ENCODE measurements at regions not wholly inside any gene's neighbourhood (a gene's known extent, or its start where the extent isn't known, plus 50 kb on each side); places are given as distances from the start of the nearest gene placed in this dataset.

DNA sequence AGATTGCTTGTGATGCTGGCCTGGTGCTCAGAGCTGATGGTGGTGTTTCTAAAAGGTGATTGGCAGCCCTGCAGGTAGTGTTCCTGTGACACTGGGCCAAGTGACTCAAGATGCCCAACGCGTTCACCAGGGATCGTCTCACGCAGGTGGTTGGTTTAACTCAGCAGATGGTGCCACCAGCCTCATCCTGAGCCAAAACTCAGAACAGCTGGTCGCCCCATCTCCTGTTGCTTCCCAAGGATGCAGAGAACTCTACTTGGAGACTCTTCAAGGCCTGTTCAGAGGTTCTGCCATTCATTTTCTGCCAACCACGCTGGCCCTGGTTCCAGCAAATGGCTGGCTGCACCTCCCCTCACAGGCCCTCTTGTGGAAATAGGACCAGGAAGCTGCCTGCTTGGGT lies 394.4 kb downstream of the CDH26 start:
- Histone ChIP-seq H3K4me3 (ENCODE audit: low read length) (no peak overlapping the region), H3K9me3 (ENCODE audit: control insufficient read depth, low read length) (no peaks in the 10 kb centered on the region), H3K27me3 (ENCODE audit: control insufficient read depth, insufficient read depth) (no peaks in the 10 kb centered on the region), H3K27ac (ENCODE audit: low read length) (no peak overlapping the region), H3K4me1 (ENCODE audit: control insufficient read depth, insufficient read depth, low read length) (no peaks in the 10 kb centered on the region)
- 87% methylated on average over 6 of the region's 6 CpGs for WGBS
- DNase-seq (no peak), ATAC-seq (no peak)
- intact Hi-C loops (cut with DNase I) = no loop called here

DNA sequence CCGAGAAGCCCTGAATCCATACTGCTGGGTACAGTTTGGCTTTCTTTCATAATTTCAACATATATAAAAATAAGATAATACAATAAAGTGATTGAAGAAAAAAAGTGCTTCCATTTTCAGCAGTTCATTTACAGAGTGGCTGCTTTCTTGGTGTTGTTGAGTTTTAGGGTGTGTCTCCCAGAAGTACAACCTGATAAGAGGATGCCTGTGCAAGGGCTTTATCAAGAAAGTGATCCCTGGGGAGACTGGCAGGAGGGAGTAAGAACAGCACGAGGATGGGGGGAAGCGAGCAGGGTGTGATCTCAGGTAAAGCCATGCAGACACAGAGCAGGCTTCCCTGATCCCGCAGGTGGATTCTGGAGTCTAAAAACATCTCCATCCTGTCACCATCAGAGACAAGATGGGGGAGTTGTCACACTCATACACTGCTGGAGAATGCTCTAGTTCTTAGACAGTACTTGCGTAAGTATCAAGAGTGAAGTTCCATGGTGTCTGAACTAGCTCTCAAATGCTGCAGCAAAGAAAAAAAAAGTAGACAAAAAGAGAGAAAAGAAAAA lies 395.9 kb downstream of the CDH26 start:
- intact Hi-C loops (cut with DNase I) = no loop called here
- no peaks in the 10 kb centered on the region for H3K9me3 ChIP-seq (ENCODE audit: control insufficient read depth, low read length)
- no peaks in the 10 kb centered on the region for H3K4me1 ChIP-seq (ENCODE audit: control insufficient read depth, insufficient read depth, low read length)
- DNase-seq (no peak), ATAC-seq (no peak)
- 73% methylated on average over 5 of the region's 5 CpGs for WGBS
- no peak overlapping the region for H3K27ac ChIP-seq (ENCODE audit: low read length)
- H3K27me3 ChIP-seq (ENCODE audit: control insufficient read depth, insufficient read depth) = no peaks in the 10 kb centered on the region
- no peak overlapping the region for H3K4me3 ChIP-seq (ENCODE audit: low read length)

DNA sequence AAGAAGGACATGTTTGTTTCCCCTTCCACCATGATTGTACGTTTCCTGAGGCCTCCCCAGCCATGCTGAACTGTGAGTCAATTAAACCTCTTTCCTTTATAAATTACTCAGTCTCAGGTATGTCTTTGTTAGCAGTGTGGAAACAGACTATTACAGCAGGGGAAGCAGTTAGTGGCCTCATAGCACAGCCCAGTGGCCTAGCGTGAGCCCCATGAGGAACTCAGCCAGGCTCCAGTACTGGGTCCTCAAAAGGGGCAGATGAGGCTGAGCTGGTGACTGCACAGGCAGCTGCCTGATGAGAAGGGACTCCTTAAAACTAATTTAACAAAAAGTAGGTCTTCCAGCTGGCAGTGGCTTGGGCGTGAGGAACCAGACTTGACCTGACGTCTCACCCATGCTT lies 399.9 kb downstream of the CDH26 start:
- intact Hi-C loops (cut with DNase I) = no loop called here
- no peak for ATAC-seq
- Histone ChIP-seq H3K27ac (ENCODE audit: low read length) (no peak overlapping the region), H3K4me1 (ENCODE audit: control insufficient read depth, insufficient read depth, low read length) (no peaks in the 10 kb centered on the region), H3K27me3 (ENCODE audit: control insufficient read depth, insufficient read depth) (no peaks in the 10 kb centered on the region), H3K4me3 (ENCODE audit: low read length) (no peak overlapping the region), H3K9me3 (ENCODE audit: control insufficient read depth, low read length) (no peaks in the 10 kb centered on the region)
- 77% methylated on average over 4 of the region's 4 CpGs for WGBS
- no peak for DNase-seq

DNA sequence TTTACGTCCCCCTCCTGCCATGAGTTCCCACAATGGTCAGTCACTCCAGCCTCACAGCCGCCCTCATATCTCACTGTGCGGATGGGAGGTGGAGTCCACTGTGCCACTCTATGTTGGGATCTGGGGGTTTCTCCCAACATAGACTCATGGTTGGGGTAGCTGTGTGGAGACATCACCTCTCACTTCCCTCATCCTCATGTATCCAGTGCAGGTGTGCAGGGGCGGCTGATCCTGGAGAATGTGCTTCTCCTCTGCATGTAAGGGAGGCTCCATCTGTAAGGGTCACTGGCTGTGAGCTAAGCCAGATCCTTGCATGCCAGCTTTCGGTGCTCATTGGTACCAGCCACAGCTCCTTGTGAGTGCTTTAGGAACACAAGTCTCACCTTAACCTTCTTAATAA lies 400.8 kb downstream of the CDH26 start:
- WGBS = 90% methylated on average over 5 of the region's 5 CpGs
- Histone ChIP-seq H3K4me3 (ENCODE audit: low read length) (no peak overlapping the region), H3K4me1 (ENCODE audit: control insufficient read depth, insufficient read depth, low read length) (no peaks in the 10 kb centered on the region), H3K27ac (ENCODE audit: low read length) (no peak overlapping the region), H3K9me3 (ENCODE audit: control insufficient read depth, low read length) (no peaks in the 10 kb centered on the region), H3K27me3 (ENCODE audit: control insufficient read depth, insufficient read depth) (no peaks in the 10 kb centered on the region)
- DNase-seq (no peak), ATAC-seq (no peak)
- intact Hi-C loops (cut with DNase I) = no loop called here

DNA sequence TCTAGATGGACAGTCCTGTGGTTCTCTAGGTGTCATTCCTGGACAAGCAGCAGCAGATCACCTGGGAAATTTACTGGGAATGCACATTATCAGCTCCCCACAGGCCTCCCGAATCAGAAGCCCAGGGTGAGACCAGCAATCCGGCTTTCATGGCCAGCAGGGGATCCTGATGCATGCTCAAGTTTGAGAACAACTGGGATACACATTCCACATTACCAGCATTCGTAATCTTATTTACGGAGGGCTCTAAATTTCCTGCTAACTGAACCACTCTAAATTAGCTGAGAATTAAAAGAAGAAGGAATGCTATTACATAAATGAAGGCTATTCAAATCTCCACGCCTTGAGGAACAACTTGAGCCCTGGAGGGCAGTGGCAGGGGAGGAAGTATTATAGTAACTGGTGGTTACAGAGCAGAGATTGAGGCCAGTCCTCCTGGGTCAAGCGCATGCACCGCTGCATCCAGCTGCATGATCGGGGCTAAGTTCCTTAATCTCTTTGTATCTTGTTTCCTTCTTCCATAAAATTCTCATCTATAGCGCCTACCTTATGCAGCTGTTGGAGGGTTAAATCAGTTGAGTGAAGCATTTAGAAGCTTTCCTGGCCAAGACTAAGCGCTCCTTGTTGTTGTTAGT lies 403.7 kb downstream of the CDH26 start:
- WGBS = 64% methylated on average over 10 of the region's 10 CpGs
- Histone ChIP-seq H3K27ac (ENCODE audit: low read length) (no peak overlapping the region), H3K9me3 (ENCODE audit: control insufficient read depth, low read length) (no peaks in the 10 kb centered on the region), H3K4me3 (ENCODE audit: low read length) (no peak overlapping the region), H3K4me1 (ENCODE audit: control insufficient read depth, insufficient read depth, low read length) (no peaks in the 10 kb centered on the region), H3K27me3 (ENCODE audit: control insufficient read depth, insufficient read depth) (no peaks in the 10 kb centered on the region)
- ATAC-seq (no peak), DNase-seq (no peak)
- intact Hi-C loops (cut with DNase I) = no loop called here

DNA sequence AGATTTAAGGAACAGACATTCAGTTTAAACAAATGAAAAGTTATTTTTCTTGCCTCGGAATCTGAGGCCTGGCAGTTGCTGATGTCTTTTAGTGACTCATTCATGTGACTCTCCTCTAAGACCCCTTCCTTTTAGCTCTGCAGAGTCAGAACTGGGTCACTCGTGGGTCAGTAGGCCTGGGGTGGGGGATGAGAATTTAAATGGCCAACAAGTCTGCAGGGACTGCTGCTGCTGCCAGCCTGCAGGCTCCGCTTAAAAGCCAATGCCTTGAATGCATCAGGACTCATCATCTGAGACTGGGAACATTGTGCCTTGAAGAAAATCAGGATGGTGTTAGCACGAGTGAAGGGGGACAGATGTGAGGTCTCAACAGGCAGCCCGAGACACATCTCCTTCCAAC lies 404.3 kb downstream of the CDH26 start:
- Histone ChIP-seq H3K27ac (ENCODE audit: low read length) (no peak overlapping the region), H3K4me1 (ENCODE audit: control insufficient read depth, insufficient read depth, low read length) (no peaks in the 10 kb centered on the region), H3K27me3 (ENCODE audit: control insufficient read depth, insufficient read depth) (no peaks in the 10 kb centered on the region), H3K9me3 (ENCODE audit: control insufficient read depth, low read length) (no peaks in the 10 kb centered on the region), H3K4me3 (ENCODE audit: low read length) (no peak overlapping the region)
- ATAC-seq = no peak
- no peak for DNase-seq
- intact Hi-C loops (cut with DNase I) = no loop called here
- WGBS = 41% methylated on average over 5 of the region's 5 CpGs

DNA sequence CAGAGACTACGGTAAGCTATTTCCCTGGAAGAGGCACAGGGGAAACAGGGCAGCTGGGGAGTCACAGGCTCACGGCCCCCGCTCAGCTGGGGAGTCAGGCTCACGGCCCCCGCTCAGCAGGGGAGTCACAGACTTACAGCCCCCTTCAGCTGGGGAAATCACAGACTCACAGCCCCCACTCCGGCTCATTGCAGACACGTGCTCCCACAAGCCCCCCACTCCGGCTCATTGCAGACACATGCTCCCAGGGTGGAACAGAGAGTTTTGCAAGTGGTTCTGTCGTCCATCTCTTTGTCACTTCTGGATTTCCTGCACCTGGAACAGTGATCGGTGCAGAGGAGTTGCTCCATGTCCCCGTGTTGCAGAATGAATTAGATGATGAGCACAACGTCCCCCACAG lies 405.5 kb downstream of the CDH26 start:
- H3K4me3 ChIP-seq (ENCODE audit: low read length) = no peak overlapping the region
- ATAC-seq (no peak), DNase-seq (no peak)
- intact Hi-C loops (cut with DNase I) = no loop called here
- H3K4me1 ChIP-seq (ENCODE audit: control insufficient read depth, insufficient read depth, low read length) = no peaks in the 10 kb centered on the region
- no peaks in the 10 kb centered on the region for H3K9me3 ChIP-seq (ENCODE audit: control insufficient read depth, low read length)
- H3K27me3 ChIP-seq (ENCODE audit: control insufficient read depth, insufficient read depth) = no peaks in the 10 kb centered on the region
- 82% methylated on average over 12 of the region's 12 CpGs for WGBS
- H3K27ac ChIP-seq (ENCODE audit: low read length) = no peak overlapping the region

DNA sequence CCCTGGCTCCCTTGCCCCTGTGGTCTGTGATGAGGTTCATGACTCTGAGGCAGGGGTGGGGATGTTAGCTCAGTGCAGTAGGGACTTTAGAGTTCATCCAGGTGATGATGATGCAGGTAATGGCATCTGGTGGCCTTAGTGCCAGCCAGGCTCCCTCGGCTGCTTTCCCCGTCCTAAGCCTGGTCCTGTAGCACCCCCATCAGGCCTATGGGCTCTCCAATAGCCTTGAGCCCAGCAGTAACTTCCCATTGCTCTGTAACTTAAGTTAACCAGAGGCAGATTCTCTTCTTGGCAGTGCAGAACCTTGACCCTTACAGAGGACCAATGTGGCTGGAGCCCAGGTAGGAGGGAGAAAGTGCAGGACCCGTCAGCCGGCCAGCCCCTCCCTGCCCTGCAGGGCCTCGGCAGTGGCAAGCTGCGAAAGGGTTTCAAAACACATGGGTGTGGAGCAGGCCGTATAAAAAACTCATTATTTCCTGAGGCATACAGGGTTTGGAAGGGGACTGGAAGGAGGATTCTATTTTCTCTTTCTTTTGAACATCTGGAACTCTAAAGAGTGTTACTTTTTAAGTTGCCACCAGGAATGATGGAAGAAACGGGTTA lies 406.9 kb downstream of the CDH26 start:
- no peak overlapping the region for H3K4me3 ChIP-seq (ENCODE audit: low read length)
- intact Hi-C loops (cut with DNase I) = no loop called here
- DNase-seq (no peak), ATAC-seq (no peak)
- H3K9me3 ChIP-seq (ENCODE audit: control insufficient read depth, low read length) = no peaks in the 10 kb centered on the region
- WGBS = 61% methylated on average over 8 of the region's 8 CpGs
- no peaks in the 10 kb centered on the region for H3K27me3 ChIP-seq (ENCODE audit: control insufficient read depth, insufficient read depth)
- H3K27ac ChIP-seq (ENCODE audit: low read length) = no peak overlapping the region
- H3K4me1 ChIP-seq (ENCODE audit: control insufficient read depth, insufficient read depth, low read length) = no peaks in the 10 kb centered on the region

DNA sequence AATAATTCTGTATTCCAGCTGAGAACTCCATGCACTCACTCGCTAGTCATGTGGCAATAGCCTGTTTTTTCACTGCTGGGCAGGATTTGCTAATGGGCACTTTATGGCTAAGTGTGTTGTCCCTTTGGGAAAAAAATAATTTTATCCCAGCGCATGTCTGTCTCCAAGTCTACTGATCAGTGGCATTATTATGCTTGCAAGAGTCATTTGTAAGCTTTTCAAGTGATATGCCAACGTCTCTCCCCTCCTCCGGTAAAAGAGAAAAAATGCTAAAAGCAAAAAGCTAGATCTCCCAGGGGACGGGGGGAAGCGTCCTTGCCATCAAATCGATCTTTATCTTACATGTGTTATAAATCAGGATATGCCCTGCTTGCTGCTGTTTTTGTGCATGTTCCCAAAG lies 407.7 kb downstream of the CDH26 start:
- no peak overlapping the region for H3K4me3 ChIP-seq (ENCODE audit: low read length)
- H3K27ac ChIP-seq (ENCODE audit: low read length) = no peak overlapping the region
- DNase-seq (no peak), ATAC-seq (no peak)
- 65% methylated on average over 7 of the region's 7 CpGs for WGBS
- intact Hi-C loops (cut with DNase I) = no loop called here
- H3K4me1 ChIP-seq (ENCODE audit: control insufficient read depth, insufficient read depth, low read length) = no peaks in the 10 kb centered on the region
- H3K9me3 ChIP-seq (ENCODE audit: control insufficient read depth, low read length) = no peaks in the 10 kb centered on the region
- no peaks in the 10 kb centered on the region for H3K27me3 ChIP-seq (ENCODE audit: control insufficient read depth, insufficient read depth)

DNA sequence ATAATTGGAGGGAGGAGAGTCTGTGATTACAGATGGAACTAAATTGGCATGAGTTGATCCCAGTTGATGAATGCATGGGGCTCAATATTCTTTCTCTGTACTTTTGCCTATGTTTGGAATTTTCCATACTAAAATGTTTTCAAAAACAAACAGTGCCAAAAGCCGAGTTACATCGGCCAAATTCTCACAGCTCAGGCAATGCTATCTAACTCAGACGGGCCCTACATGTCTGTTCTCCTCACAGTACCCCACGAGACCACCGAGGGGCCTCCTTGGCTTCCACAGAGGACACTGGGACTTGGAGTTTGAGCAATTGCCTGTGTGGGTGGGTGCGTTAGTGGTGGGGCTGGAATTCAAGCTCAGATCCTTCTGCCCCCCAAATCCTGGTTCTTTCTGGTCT lies 413.2 kb downstream of the CDH26 start:
- no peaks in the 10 kb centered on the region for H3K4me1 ChIP-seq (ENCODE audit: control insufficient read depth, insufficient read depth, low read length)
- 56% methylated on average over 6 of the region's 6 CpGs for WGBS
- DNase-seq (no peak), ATAC-seq (no peak)
- no peak overlapping the region for H3K4me3 ChIP-seq (ENCODE audit: low read length)
- H3K27ac ChIP-seq (ENCODE audit: low read length) = no peak overlapping the region
- no peaks in the 10 kb centered on the region for H3K9me3 ChIP-seq (ENCODE audit: control insufficient read depth, low read length)
- H3K27me3 ChIP-seq (ENCODE audit: control insufficient read depth, insufficient read depth) = no peaks in the 10 kb centered on the region
- intact Hi-C loops (cut with DNase I) = no loop called here

DNA sequence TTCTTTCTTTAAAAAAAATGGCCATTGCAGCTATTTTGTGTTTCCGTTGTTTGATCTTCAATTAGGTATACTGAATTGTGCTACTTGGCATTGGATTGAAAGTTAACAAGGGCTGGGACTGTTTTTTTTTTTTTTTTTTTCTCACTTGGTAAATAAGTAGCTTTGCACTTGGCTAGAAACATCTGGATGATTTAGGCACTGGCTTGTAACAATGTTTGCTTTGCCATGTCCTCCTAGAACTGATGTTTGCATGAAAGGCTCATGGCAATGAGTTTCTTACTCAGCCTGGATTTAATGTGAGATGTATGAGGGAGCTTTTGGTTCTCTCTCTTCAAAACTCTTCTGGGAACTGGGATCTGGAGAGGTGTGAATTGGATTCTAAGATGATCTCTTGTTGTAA lies 414.1 kb downstream of the CDH26 start:
- H3K27ac ChIP-seq (ENCODE audit: low read length) = no peak overlapping the region
- intact Hi-C loops (cut with DNase I) = no loop called here
- H3K4me1 ChIP-seq (ENCODE audit: control insufficient read depth, insufficient read depth, low read length) = no peaks in the 10 kb centered on the region
- no peak overlapping the region for H3K4me3 ChIP-seq (ENCODE audit: low read length)
- WGBS = 83% methylated on average over 1 of the region's 1 CpG
- DNase-seq = no peak
- ATAC-seq = no peak
- H3K9me3 ChIP-seq (ENCODE audit: control insufficient read depth, low read length) = no peaks in the 10 kb centered on the region
- H3K27me3 ChIP-seq (ENCODE audit: control insufficient read depth, insufficient read depth) = peaks cover 2% of the 10 kb centered on the region

DNA sequence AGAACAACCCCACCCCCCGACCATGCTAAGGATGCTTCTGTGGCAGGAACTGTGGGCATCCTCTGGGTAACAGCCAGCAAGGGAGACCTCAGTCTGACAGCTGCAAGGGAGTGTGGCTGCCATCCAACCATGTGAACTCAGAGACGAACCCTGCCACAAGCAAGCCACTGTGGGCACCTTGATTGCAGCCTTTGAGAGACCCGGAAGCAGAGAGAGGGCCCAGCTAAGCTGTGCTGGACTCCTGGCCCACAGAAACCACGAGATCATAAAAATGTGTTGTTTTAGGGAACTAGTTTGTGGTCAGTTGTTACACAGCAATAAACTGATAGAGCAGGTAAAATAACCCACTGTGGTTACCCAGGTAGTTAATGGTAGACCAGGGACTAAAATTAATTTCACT lies 414.6 kb downstream of the CDH26 start:
- Histone ChIP-seq H3K27me3 (ENCODE audit: control insufficient read depth, insufficient read depth) (peaks cover 2% of the 10 kb centered on the region), H3K27ac (ENCODE audit: low read length) (no peak overlapping the region), H3K4me3 (ENCODE audit: low read length) (no peak overlapping the region), H3K9me3 (ENCODE audit: control insufficient read depth, low read length) (no peaks in the 10 kb centered on the region), H3K4me1 (ENCODE audit: control insufficient read depth, insufficient read depth, low read length) (no peaks in the 10 kb centered on the region)
- WGBS = 50% methylated on average over 4 of the region's 4 CpGs
- no peak for DNase-seq
- intact Hi-C loops (cut with DNase I) = no loop called here
- no peak for ATAC-seq

Measured in right cardiac atrium (tissue), 5 donors.